HCT116 (cell line): ENCODE measurements at regions not wholly inside any gene's neighbourhood (a gene's known extent, or its start where the extent isn't known, plus 50 kb on each side); places are given as distances from the start of the nearest gene placed in this dataset.

Experiments used
- POLR2A ChIP-seq: IDR thresholded peaks from 2 replicates; pipeline ENCODE4 v1.7.0; 2011; ENCODE audit warnings: borderline replicate concordance; ENCODE audit not compliant: insufficient read depth, insufficient read length; ENCODE audit errors: extremely low read depth
- RAD21 ChIP-seq: IDR thresholded peaks from 2 replicates; pipeline ENCODE4 v1.6.1; 2012; ENCODE audit warnings: low read depth, mild to moderate bottlenecking
- TF ChIP-seq, protein P1 (sequence below): IDR thresholded peaks from 2 replicates; pipeline ENCODE4 v1.6.1; 2011; ENCODE audit warnings: mild to moderate bottlenecking, low read length, moderate library complexity; ENCODE audit not compliant: insufficient replicate concordance; ENCODE audit errors: extremely low read depth

DNA sequence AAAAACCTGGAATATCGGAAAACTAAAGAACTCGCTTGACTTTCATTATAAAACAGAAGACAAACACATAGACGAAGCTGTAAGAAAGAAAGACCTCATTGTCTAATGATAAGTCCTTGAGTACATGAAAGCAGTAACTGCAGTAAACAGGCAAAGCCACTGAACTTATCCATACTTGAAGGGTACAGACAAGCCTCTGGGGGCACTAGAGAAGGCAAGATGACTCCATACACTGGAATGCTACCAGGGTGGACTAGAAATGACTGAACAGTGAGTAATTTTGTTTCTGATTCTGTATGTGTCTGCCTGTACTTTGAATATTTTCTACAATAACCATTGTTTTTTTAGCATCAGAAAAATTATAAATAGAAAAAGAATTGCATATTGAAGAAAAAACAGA, 507.9 kb downstream of the UQCRFS1 start:
- no peak for TF ChIP-seq POLR2A
- TF ChIP-seq, protein P1, sequence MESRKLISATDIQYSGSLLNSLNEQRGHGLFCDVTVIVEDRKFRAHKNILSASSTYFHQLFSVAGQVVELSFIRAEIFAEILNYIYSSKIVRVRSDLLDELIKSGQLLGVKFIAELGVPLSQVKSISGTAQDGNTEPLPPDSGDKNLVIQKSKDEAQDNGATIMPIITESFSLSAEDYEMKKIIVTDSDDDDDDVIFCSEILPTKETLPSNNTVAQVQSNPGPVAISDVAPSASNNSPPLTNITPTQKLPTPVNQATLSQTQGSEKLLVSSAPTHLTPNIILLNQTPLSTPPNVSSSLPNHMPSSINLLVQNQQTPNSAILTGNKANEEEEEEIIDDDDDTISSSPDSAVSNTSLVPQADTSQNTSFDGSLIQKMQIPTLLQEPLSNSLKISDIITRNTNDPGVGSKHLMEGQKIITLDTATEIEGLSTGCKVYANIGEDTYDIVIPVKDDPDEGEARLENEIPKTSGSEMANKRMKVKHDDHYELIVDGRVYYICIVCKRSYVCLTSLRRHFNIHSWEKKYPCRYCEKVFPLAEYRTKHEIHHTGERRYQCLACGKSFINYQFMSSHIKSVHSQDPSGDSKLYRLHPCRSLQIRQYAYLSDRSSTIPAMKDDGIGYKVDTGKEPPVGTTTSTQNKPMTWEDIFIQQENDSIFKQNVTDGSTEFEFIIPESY: no peak
- TF ChIP-seq RAD21: no peak
